Activated CD4-positive, alpha-beta T cell treated with anti-CD3 and anti-CD28 coated beads, Interleukin-2, amount 50 U/mL, for 24 hours (primary cell): ENCODE measurements at regions not wholly inside any gene's neighbourhood (a gene's known extent, or its start where the extent isn't known, plus 50 kb on each side); places are given as distances from the start of the nearest gene placed in this dataset.
A peak's percentile ranks its signal among the peaks of the same experiment; 100 is the strongest.
"Not testable (repeated sequence)": the region's sequence is repeated elsewhere in the genome, so short reads cannot be mapped to it uniquely, and the experiment has no call there.

Experiments
- DNase-seq, 2 donors: peaks; one replicate each; pipeline ENCODE4 v3.0.0-alpha.2; 2020; ENCODE audit warnings: low read depth in 1 of 2, low spot score in 1 of 2

GRCh38 chr21:17682924-17683323 is 70.2 kb upstream of the BTG3 start:
- no peak for DNase-seq

DNA sequence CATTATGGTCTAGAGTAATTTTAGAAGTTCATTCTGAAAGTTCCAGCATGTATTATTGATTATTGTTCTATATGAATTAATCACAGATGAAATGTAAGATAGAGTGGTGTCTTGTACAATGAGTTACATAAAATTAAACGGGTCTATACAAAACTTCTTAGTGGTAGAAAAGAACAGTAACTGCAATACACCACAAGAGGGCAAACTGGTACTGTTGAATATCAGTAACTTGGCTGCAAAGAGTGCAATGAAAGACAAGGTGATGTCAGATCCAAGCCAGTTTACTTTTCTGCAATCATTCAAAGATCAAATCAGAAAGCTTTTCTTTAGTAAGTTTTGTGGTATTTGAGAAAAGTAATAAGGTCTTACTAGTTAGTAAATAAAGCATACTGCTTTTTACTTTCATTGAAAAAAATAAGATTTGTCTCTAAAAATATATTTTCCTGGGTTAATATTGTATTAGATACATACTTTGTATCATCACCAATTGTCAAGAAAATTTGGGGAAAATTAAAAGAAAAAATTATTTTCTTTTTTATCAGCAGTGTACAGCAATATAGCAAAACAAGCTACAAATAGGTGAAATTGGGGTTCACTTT is 66.4 kb upstream of the BTG3 start:
- peak in 1 of 2 donors; percentile 19 for DNase-seq

GRCh38 chr21:17676930-17677329 is 64.2 kb upstream of the BTG3 start:
- not testable (repeated sequence) for DNase-seq

GRCh38 chr21:17674106-17674505 is 61.4 kb upstream of the BTG3 start:
- no peak for DNase-seq

- DNase-seq: no peak
These were observed 60.7 kb upstream of the BTG3 start for GRCh38 chr21:17673261-17674020.

DNA sequence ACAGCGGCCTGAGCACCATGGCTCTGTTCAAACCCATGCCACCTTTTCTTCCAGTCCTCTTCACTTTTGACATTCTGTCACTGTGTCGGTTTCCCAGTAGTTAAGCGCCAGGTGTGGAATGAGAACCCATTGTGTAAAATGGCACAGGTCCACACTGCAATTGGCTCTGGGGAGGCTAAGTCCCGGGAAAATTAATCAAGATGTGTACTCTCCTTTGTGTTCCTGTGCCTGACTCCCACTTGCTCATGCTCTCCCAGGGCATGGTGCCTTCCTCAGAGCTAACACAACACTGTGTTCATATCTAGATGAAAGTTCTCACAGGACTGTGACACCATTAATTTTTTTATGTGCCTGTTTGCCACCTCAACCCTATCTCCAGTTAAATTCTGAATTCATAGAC is 59.0 kb upstream of the BTG3 start:
- DNase-seq: no peak

- no peak for DNase-seq
These were observed 55.9 kb upstream of the BTG3 start for GRCh38 chr21:17668479-17669140.

- no peak for DNase-seq
These were observed 54.6 kb upstream of the BTG3 start for GRCh38 chr21:17667256-17667655.
